ENCODE measurements at regions not wholly inside any gene's neighbourhood (a gene's known extent, or its start where the extent isn't known, plus 50 kb on each side); places are given as distances from the start of the nearest gene placed in this dataset.

- TF ChIP-seq CTCF (IDR thresholded peaks at IDR 0.05), result no peak
- TF ChIP-seq POLR2A (IDR thresholded peaks at IDR 0.05), result no peak
- TF ChIP-seq POLR2AphosphoS5 (IDR thresholded peaks at IDR 0.05), result no peak
These were observed 174.0 kb upstream of the MYCN start for GRCh38 chr2:15766303-15766861.
